MCF 10A (cell line): ENCODE measurements at regions not wholly inside any gene's neighbourhood (a gene's known extent, or its start where the extent isn't known, plus 50 kb on each side); places are given as distances from the start of the nearest gene placed in this dataset.

Experiments
- BruUV-seq: library from RNA; stranded (reverse); fragments of 400-500 nt; replicated peaks from 2 replicates; lab custom pipeline; 2021; lab: Mats Ljungman, UMichigan
- CTCF ChIA-PET: fragments of 300-600 bp; sonication (Branson Sonifier 250); formaldehyde crosslinking; extraction: SDS; loops from one replicate; lab custom pipeline; 2021; ENCODE audit warnings: antibody characterized with exemption, inconsistent platforms; lab: Yijun Ruan, JAX
- POLR2A ChIA-PET: fragments of 300-600, 350-650 bp; sonication (Branson Sonifier 250); formaldehyde crosslinking; extraction: SDS; loops from one replicate; lab custom pipeline; 2020; ENCODE audit warnings: antibody characterized with exemption, inconsistent platforms; lab: Yijun Ruan, JAX
- DNase-seq: peaks from one replicate; pipeline ENCODE4 v3.0.0-alpha.2; 2018; ENCODE audit not compliant: unreplicated experiment
- H3K27ac Mint-ChIP-seq: one replicate; pipeline ENCODE4 v1.8.0; 2022; ENCODE audit warnings: mild to moderate bottlenecking, low read depth, mixed read lengths; ENCODE audit not compliant: unreplicated experiment
- H3K27me3 Mint-ChIP-seq: one replicate; pipeline ENCODE4 v1.8.0; 2022; ENCODE audit warnings: mixed read lengths; ENCODE audit not compliant: insufficient read depth, unreplicated experiment
- H3K36me3 Mint-ChIP-seq: one replicate; pipeline ENCODE4 v1.8.0; 2022; ENCODE audit warnings: mild to moderate bottlenecking, moderate library complexity, mixed read lengths; ENCODE audit not compliant: insufficient read depth, unreplicated experiment
- H3K4me1 Mint-ChIP-seq: one replicate; pipeline ENCODE4 v1.8.0; 2022; ENCODE audit warnings: mixed read lengths; ENCODE audit not compliant: insufficient read depth, unreplicated experiment
- H3K4me3 Mint-ChIP-seq: one replicate; pipeline ENCODE4 v1.8.0; 2022; ENCODE audit warnings: mild to moderate bottlenecking, moderate library complexity, mixed read lengths; ENCODE audit not compliant: unreplicated experiment
- H3K9me3 Mint-ChIP-seq: one replicate; pipeline ENCODE4 v1.8.0; 2022; ENCODE audit warnings: mixed read lengths; ENCODE audit not compliant: unreplicated experiment
- intact Hi-C: fragments of 100-400 bp; cut with micrococcal nuclease; formaldehyde crosslinking; loops from 2 replicates; pipeline ENCODE4 v1.14.1; 2022
- TF ChIP-seq, protein P1 (sequence below): fragments of 200-600 bp; IDR thresholded peaks from one replicate; pipeline ENCODE4 v1.8.0; 2022; ENCODE audit warnings: antibody characterized with exemption, mild to moderate bottlenecking; ENCODE audit not compliant: unreplicated experiment

DNA sequence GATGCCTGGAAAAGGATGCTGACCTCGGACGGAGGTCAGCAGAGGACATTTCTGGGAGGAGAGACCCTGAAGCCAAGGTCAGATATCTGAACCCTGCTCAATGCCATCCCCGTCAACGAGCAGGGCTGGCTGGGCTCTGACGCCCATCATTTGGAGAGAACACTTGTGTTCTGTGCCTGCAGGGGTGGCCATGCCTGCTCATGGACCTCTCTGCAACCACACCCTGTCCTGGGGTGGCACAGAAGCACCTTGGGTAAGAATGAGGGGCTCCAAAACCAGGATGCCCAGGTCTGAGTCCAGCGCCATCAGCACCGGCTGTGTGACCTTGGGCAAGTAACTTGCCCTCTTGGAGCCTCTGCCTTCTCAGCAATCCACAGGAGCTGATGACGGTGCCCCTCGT is 293.7 kb upstream of the FOXF1 start:
- DNase-seq: no peak
- no peaks in the 10 kb centered on the region for H3K36me3 Mint-ChIP-seq
- intact Hi-C loops: no loop called here
- no peak overlapping the region for H3K27ac Mint-ChIP-seq
- no TSS peak for BruUV-seq
- POLR2A ChIA-PET: no interaction called here
- TF ChIP-seq, protein P1, sequence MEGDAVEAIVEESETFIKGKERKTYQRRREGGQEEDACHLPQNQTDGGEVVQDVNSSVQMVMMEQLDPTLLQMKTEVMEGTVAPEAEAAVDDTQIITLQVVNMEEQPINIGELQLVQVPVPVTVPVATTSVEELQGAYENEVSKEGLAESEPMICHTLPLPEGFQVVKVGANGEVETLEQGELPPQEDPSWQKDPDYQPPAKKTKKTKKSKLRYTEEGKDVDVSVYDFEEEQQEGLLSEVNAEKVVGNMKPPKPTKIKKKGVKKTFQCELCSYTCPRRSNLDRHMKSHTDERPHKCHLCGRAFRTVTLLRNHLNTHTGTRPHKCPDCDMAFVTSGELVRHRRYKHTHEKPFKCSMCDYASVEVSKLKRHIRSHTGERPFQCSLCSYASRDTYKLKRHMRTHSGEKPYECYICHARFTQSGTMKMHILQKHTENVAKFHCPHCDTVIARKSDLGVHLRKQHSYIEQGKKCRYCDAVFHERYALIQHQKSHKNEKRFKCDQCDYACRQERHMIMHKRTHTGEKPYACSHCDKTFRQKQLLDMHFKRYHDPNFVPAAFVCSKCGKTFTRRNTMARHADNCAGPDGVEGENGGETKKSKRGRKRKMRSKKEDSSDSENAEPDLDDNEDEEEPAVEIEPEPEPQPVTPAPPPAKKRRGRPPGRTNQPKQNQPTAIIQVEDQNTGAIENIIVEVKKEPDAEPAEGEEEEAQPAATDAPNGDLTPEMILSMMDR: no peak
- H3K4me1 Mint-ChIP-seq: no peaks in the 10 kb centered on the region
- CTCF ChIA-PET: interaction anchor here (0.7 kb wide), 1 partner anchor 143 kb away, joined by 3 read pairs; no protein-coding TSS in a partner anchor
- H3K4me3 Mint-ChIP-seq: no peak overlapping the region
- peaks cover 38% of the 10 kb centered on the region for H3K27me3 Mint-ChIP-seq
- H3K9me3 Mint-ChIP-seq: peaks cover 8% of the 10 kb centered on the region

DNA sequence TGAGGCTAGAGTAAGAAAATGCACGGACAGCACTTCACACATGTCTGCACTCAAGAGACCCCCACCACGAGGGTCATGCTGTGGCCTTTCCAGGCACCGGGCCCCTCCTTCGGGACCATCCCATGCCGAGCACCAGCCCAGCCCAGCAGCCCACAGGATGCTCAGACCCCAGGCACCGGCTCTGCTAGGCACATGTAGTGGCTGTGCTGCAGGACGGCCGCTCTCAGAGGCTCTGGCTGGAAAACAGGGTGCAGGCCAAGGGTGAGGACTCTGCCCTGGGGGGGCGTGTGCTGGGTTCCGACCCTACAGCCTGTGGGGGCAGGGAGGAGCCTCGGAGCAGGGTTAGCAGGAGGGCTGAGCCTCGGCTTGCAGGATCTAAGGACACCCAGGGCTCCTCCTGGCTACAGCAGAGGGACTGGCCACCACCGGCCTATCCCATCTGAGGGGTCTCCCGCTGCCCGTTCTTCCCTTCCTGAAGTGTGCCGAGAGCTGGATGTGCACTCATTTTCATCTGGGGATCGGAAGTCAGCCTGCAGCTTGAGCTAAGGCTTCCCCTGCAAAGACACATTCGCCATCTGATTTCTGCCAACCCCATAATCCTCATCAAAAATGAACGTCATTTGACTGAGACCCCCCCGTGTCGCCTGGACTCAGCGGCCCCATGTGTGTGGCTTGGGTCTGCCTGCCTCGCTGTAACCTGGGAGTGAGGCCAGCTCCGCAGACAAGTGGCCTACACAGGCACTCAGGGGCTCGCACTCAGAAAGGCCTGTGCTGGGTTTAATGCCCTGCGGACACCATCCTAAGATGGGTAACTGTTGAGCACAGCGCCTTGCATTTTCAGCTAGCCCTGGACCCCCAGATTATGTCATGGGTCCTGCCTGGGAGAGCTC is 293.1 kb upstream of the FOXF1 start:
- POLR2A ChIA-PET: no interaction called here
- H3K9me3 Mint-ChIP-seq: peaks cover 8% of the 10 kb centered on the region

DNA sequence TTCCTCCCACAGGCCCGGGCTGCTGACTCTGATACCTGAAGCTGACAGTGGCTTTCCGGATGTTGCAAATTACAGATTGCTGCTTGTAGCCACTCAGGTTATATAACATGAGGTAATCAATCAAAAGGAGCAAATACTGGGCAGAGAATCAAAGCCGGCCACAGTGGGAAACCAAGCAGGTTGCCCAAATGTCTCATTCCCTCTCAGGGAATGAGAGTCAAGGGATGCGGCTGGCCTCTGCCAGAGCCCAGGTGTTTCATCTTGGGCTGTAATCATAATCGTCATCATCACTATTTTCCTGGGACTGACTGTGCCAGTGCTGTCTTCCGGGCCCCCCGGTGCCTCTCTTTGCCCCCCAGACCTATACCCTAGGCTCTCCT is 292.4 kb upstream of the FOXF1 start:
- POLR2A ChIA-PET: no interaction called here
- no TSS peak for BruUV-seq
- TF ChIP-seq, protein P1: no peak
- no peak for DNase-seq
- CTCF ChIA-PET: interaction anchor here (0.6 kb wide), 2 partner anchors 144 to 145 kb away, joined by 3 to 6 read pairs; no protein-coding TSS in a partner anchor
- peaks cover 12% of the 10 kb centered on the region for H3K4me1 Mint-ChIP-seq
- H3K9me3 Mint-ChIP-seq: peaks cover 4% of the 10 kb centered on the region
- H3K27me3 Mint-ChIP-seq: peaks cover 51% of the 10 kb centered on the region
- intact Hi-C loops: no loop called here
- H3K27ac Mint-ChIP-seq: no peak overlapping the region
- H3K4me3 Mint-ChIP-seq: no peak overlapping the region
- no peaks in the 10 kb centered on the region for H3K36me3 Mint-ChIP-seq

More for the DNA sequence above, 293.1 kb upstream of the FOXF1 start:
- H3K36me3 Mint-ChIP-seq: no peaks in the 10 kb centered on the region
- no peak overlapping the region for H3K4me3 Mint-ChIP-seq
- DNase-seq: no peak
- CTCF ChIA-PET: interaction anchor here (0.6 kb wide), 2 partner anchors 144 kb away, joined by 3 to 6 read pairs; no protein-coding TSS in a partner anchor
- BruUV-seq: no TSS peak
- peaks cover 45% of the 10 kb centered on the region for H3K27me3 Mint-ChIP-seq
- no peak overlapping the region for H3K27ac Mint-ChIP-seq
- H3K4me1 Mint-ChIP-seq: peaks cover 5% of the 10 kb centered on the region
- intact Hi-C loops: no loop called here
- TF ChIP-seq, protein P1: no peak

DNA sequence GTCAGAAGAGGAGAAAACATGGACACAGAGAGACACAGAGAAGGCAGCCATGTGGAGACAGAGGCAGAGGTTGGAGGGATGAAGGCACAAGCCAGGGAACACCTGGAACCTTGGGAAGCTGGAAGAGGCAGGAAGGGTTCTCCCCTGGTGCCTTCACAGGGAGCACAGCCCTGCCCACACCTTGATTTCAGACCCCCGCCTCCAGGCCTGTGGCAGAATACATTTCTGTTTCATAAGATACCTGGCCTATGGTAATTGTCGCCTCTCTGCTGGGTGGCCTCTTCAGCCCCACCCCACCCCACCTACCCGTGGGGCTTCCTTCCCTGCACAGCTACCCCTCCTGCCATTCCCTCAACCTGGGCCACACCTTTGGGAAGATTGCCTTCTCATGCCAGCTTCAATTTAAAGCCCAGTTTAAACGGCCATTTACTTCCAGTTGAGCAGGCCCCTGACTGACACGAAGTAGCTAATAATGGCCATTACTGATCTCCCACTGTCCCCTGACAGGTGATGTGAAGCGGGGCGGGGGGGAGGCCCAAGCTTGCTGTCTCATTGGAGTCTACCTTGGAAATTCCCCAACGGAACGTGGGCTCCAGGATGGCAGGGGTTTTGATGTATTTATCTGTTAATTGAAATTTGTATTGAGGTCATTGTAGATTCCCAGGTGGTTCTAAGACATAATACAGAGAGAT is 291.7 kb upstream of the FOXF1 start:
- H3K4me1 Mint-ChIP-seq: peaks cover 19% of the 10 kb centered on the region
- H3K9me3 Mint-ChIP-seq: no peaks in the 10 kb centered on the region
- H3K4me3 Mint-ChIP-seq: no peak overlapping the region
- no peak overlapping the region for H3K27ac Mint-ChIP-seq
- H3K27me3 Mint-ChIP-seq: peaks cover 59% of the 10 kb centered on the region
- intact Hi-C loops: no loop called here
- TF ChIP-seq, protein P1: no peak
- no peak for DNase-seq
- no TSS peak for BruUV-seq
- ChIA-PET CTCF (no interaction called here), POLR2A (no interaction called here)
- no peaks in the 10 kb centered on the region for H3K36me3 Mint-ChIP-seq
